ENCODE measurements at regions not wholly inside any gene's neighbourhood (a gene's known extent, or its start where the extent isn't known, plus 50 kb on each side); places are given as distances from the start of the nearest gene placed in this dataset.

GRCh38 chr6:4188801-4189200 lies 53.4 kb upstream of the ECI2 start:
- TF ChIP-seq EZH2 (IDR thresholded peaks at IDR 0.05) (no peak), POLR2AphosphoS5 (IDR thresholded peaks at IDR 0.05; ENCODE audit: borderline replicate concordance, low read depth, low read length) (no peak)

Measured in SK-N-MC (cell line).